T1000 (cell line): ENCODE measurements at regions not wholly inside any gene's neighbourhood (a gene's known extent, or its start where the extent isn't known, plus 50 kb on each side); places are given as distances from the start of the nearest gene placed in this dataset.

ENCODE experiments used
- DNase-seq: peaks from one replicate; lab custom pipeline; 2025; ENCODE audit warnings: mixed read lengths; lab: John Stamatoyannopoulos, UW

DNA sequence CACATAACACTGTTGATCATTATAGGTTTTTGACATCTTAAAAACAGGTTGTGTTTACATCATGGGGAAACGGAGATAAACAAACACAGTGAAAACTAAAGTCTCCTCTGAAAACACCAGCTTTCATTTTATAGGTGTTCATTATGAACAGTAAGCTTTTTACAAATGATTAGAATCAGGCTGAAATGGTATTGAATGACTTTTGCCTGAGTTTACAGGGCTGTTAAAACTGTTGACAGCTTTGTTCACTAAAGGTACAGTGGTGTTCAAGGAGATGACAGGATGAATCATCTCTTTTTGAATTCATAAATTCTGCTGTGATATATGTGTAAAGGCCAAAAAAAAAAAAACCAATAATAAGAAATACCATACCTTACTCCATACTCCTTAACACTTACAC is 184.6 kb upstream of the CNTN5 start:
- no peak for DNase-seq

DNA sequence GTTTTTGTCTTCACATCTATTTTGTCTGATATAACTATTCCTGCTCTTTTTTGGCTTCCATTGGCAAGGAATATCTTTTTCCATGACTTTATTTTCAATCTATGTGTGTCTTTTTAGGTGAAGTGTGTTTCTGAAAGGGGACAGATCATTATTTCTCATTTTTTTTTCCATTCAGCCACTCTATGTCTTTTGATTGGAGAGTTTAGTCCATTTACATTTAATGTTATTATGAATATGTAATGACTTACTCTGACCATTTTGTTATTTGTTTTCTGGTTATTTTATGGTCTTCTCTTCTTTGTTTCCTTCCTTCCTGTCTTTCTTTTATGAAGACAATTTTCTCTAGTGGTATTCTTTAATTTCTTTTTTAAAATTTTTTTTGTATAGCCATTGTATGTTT is 178.6 kb upstream of the CNTN5 start:
- no peak for DNase-seq

DNA sequence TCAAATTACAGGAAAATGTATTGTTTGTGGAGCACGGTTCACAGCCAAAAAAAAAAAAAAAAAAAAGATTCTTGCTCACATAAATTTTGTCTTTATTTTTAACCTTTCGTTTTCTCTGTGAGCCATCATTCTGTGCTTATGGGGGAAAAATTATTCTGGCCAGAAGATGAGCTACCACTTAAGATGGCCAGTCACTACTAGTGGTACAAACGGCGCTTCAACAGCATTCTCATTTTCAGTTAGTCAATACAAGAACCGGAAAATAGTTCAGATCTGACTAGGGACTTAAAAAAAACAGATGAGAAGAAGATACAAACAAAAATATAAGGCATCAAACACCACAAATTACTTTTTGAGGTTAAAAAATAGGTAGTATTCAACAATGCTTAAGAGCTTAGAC is 158.6 kb upstream of the CNTN5 start:
- DNase-seq, result no peak

DNA sequence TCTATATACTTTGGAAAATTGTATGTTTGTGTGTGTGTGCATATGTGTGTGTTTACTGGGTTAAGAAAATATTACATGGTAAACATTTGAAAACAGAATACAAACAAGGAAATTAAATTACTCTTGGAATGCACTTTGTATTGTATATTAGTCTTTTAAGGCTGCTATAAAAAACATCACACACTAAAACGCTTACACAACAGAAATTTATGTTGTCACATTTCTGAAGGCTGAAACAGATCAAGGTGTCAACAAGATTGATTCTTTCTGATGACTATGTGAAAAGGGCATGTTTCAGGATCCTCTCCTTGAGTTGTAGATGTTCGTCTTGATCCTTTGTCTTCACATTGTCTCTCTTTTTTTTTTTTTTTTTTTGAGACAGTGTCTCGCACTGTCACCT is 149.1 kb upstream of the CNTN5 start:
- DNase-seq, result no peak

DNA sequence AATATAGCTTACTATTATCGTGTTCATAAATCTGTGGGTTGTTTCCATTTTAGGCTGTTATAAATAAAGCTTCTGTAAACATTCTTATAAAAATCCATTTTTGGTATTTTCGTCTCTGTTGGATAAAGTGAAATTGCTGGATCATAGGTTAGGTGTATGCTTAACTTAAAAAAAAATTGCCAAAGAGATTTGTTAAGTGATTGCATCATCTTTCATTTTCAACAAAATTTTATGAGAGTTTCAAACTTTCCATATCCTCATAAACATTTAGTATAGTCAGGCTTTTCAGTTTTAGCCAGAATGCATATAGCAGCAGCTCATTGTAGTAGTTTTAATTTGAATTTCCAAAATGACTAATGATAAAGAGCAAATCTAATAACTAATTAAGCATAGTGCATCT is 146.7 kb upstream of the CNTN5 start:
- DNase-seq, result no peak

DNA sequence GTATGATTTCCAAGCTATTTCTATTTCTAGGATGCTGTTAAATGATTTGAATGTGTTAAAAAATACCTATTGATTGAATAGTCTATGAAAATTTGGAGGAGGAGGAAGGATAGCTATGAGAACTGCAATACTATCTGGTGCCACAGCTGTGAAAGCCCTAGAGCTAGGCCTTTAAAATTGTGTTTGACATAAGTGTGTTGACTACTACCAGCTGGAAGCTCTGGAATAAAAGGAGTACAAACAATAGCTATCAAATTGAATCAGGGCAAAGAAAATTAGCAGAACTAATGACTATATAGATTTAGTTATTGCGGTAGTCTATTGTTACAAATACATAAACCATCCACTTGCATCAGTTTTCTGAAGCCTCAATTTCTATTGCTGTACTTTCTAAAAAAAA is 124.8 kb upstream of the CNTN5 start:
- no peak for DNase-seq

DNA sequence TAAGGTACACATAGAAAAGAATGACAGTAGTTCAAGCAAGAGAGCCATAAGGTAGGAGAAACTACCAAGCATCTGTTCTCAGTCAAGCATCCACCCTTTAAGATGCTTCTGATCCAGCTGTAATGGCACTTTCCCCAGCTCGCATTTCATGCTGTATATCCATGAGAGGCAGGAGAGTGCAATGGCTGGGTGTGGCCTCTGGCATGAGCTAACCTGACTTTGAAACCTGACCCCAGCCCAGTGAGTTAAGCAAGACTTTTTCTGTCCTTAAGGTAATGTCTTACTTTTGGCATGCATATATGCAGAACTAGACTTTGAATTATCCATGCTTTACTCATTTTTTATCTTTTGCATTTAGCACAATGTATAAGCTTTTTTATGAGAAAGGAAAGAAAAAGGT is 79.8 kb upstream of the CNTN5 start:
- no peak for DNase-seq

DNA sequence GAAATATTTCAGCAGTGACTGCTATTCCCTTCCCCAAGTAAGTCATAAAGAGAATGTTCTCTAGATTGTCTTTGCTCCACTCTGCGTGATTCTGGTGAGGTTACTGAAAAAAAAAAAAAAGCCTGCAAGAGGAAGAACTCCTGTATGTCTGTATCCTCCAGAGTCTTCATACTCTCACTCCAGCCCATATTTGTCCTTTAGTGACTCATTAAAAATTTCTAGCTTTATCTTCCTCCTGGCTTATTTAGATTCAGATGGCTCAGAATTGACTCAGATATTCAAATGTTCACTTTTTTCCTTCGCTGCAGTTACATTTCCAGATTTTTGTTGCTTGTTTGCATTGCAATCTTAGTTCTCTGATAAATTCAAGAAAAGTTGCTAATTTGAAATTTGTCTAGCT is 76.3 kb upstream of the CNTN5 start:
- no peak for DNase-seq

DNA sequence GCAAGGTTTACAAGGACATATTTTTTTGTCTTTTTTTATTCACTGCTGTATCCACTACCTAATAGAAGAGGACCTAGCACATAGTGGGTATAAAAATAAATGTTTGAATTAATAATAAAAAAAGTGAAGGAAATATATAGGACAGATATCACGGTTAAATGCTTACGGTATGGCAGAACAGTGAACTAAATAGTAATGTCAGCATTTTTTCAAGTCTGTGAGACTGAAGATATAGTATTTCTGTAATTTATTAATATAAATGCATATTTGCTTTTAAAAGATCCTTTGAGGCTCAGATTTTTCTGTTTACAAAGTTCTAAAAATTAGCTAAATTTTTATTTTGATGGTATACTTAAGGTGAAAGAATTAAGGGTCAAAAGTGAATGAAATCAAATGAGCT is 68.6 kb upstream of the CNTN5 start:
- no peak for DNase-seq

DNA sequence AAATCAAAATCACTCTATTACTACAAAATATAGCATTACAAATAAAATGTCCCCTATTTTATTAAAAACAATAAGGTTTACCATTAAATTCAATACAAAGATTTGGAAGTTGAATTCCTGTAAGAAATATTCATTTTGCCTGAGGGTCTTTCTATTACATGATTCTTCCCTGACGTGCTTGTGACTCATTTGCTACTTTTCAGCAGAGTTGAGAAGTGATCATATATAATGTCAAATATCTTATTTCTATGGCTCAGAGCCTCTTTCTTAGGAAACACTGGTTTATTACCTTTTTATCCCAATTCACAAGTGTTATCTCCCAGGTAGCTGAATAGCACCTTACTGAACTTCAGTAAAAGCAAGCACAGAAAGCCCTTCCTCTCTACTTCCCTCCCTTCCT is 65.2 kb upstream of the CNTN5 start:
- no peak for DNase-seq

DNA sequence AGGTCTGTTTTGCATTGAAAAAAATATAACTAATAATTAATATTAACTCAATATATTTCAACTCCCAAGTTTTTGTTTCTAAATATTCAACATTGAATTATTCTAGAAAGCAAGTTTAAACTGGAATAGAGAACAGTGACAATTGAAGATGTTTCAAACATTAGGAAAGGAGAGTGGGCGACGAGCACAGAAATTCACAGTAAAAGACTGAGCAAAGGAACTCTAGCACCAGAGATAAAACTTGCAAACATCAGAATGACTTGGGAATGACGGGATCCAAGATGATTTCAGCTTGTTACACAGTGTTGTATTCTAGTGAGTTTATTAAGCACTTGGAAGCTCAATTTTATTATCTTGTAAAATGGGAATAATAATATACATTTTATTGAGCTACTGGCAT is 56.6 kb upstream of the CNTN5 start:
- DNase-seq, result no peak

DNA sequence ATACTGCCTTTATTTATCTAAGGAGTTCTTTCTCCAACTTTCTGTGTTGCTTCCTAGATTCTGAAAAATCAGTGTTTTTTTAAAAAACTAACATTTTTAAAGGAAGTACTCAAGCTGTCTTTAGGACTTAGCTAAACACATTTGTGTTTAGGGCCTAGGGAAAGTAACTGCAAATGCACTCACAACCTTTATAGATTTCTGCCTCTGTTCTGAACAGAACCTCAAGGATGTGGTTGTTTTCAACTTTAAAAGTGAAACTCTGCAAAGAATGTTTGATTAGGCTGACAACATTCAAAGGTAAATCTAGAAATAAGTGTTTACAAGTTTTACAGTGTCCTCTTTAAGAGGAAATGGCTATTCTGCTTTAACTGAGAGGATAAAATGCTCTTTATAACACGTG is 55.4 kb upstream of the CNTN5 start:
- DNase-seq, result no peak

DNA sequence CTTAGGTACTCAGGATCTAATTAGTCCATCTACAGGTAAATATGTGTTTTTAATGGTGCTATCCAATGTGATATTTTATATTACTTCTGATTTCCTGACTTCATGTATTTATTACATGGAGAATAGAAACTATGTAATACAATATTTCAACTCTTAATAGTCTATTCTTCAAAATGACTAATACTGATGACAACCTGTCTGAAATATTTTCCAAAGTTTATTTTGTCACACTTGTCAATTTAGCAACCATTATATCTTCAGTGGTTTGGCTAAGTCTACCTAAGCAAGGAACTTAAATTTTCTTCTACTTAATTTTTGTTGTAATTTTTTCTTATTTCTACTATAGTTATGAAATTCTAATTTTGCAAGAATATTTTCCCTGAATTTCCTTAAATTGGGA is 55.0 kb upstream of the CNTN5 start:
- DNase-seq, result no peak

DNA sequence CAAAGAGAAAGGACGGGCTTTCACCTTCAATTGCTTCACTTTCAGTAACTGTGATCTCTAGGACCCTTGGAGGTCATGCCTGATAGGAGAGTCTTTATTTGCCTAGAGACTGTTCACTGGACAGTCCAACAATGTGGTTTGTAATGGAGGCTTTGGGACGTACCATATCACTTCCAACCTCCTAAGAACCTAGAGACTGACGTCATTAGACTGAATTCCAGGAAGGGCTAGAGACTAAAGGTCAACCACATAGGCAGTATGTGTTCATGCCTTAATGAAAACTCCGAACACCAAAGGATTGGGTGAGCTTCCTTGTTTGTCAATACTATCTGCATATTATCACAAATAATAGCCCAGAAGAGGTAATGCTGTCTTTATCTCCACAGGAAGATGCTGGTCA is 53.7 kb upstream of the CNTN5 start:
- no peak for DNase-seq
